NT2/D1 (cell line): ENCODE measurements at regions not wholly inside any gene's neighbourhood (a gene's known extent, or its start where the extent isn't known, plus 50 kb on each side); places are given as distances from the start of the nearest gene placed in this dataset.

Experiments used
- DNase-seq: peaks from one replicate; pipeline ENCODE4 v3.0.0-alpha.2; 2011; ENCODE audit warnings: low read depth, low spot score
- H3K27me3 ChIP-seq: 2 replicates; pipeline ENCODE4 v1.6.0; 2011; ENCODE audit warnings: mild to moderate bottlenecking; ENCODE audit not compliant: insufficient read length, insufficient read depth
- H3K36me3 ChIP-seq: 2 replicates; pipeline ENCODE4 v1.6.1; 2011; ENCODE audit warnings: mild to moderate bottlenecking, low read length, mixed read lengths; ENCODE audit not compliant: insufficient read depth, insufficient read length
- H3K4me1 ChIP-seq: 2 replicates; pipeline ENCODE4 v1.5.1; 2011; ENCODE audit not compliant: insufficient read depth, insufficient read length
- H3K4me3 ChIP-seq: 2 replicates; pipeline ENCODE4 v1.5.1; 2011; ENCODE audit warnings: low read depth; ENCODE audit not compliant: insufficient read length
- H3K9ac ChIP-seq: 2 replicates; pipeline ENCODE4 v1.6.0; 2011; ENCODE audit warnings: low read depth; ENCODE audit not compliant: insufficient read length
- H3K9me3 ChIP-seq: 2 replicates; pipeline ENCODE4 v1.5.1; 2011; ENCODE audit warnings: mild to moderate bottlenecking, low read length; ENCODE audit not compliant: insufficient read depth
- SUZ12 ChIP-seq: IDR thresholded peaks from 2 replicates; pipeline ENCODE4 v1.6.1; 2011; ENCODE audit not compliant: insufficient read length, insufficient read depth; ENCODE audit errors: extremely low read depth
- YY1 ChIP-seq: IDR thresholded peaks from 2 replicates; pipeline ENCODE4 v1.6.1; 2011; ENCODE audit not compliant: insufficient read length, insufficient read depth
- ZNF274 ChIP-seq: IDR thresholded peaks from 2 replicates; pipeline ENCODE4 v1.6.1; 2011; ENCODE audit warnings: mild to moderate bottlenecking, low read depth, low read length

DNA sequence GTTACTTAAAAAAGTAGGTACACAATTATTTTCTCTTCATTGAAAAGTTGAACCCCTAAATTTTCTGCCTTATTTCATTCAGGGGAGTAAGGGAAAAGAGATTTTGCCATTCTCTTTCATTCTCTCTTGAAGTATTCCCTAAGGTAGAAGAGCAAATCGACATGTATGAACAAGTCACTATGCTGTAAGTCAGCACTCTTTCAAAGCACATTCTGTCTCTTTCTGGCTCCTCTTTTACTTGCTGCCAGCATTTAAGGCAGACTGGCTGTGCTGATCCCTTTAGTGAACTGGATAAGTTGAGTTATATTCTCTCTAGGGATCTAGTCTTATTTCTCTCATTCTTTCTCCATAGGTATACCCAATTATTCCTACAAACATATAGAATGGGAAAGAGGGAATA lies 222.3 kb upstream of the ZWINT start:
- Histone ChIP-seq H3K4me1 (no peaks in the 10 kb centered on the region), H3K9me3 (no peaks in the 10 kb centered on the region), H3K4me3 (no peak overlapping the region), H3K36me3 (no peaks in the 10 kb centered on the region), H3K9ac (no peak overlapping the region), H3K27me3 (no peaks in the 10 kb centered on the region)
- DNase-seq = no peak
- no peak for TF ChIP-seq YY1
- TF ChIP-seq ZNF274 = no peak
- TF ChIP-seq SUZ12 = no peak

DNA sequence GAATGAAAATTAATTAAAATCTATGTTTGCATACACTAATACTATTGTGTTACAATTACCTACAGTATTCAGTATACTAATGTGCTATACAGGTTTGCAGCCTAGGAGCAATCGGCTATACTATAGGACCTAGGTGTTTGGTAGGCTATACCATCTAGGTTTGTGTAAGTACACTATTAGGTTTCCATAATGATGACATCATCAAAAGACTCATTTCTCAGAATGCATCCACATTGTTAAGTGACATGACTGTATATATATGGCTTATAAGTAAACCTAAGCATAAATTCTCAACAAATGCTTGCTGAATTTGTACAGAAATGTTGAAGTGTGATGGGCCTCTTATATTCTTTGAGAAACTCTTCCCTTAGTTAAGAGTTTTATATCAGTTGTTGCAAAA lies 206.5 kb upstream of the ZWINT start:
- no peak overlapping the region for H3K9ac ChIP-seq
- no peaks in the 10 kb centered on the region for H3K27me3 ChIP-seq
- H3K36me3 ChIP-seq = no peaks in the 10 kb centered on the region
- TF ChIP-seq SUZ12 (no peak), YY1 (no peak), ZNF274 (no peak)
- H3K9me3 ChIP-seq = peaks cover 13% of the 10 kb centered on the region; the same call in 1 of the 2 replicates
- H3K4me1 ChIP-seq = no peaks in the 10 kb centered on the region
- no peak overlapping the region for H3K4me3 ChIP-seq
- no peak for DNase-seq

DNA sequence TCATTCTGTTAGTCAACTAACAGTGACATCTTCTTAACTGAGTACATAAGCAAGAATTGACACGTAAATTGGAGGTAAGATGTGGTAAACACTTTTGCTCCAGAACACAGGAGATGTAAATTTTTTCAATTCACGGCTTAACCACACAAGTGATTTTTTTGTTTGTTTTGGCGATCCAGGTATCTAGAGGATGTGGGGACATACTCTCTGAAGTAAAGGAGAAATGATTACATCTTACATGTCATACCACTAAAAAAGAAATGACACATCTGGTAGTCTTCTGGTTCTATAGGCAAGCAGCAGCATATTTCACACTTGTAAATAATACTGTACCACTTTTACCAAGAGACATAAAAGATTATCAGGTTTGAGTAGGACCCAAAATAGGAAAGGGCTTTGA lies 200.3 kb upstream of the ZWINT start:
- Histone ChIP-seq H3K4me1 (no peaks in the 10 kb centered on the region), H3K36me3 (no peaks in the 10 kb centered on the region), H3K4me3 (no peak overlapping the region), H3K9me3 (no peaks in the 10 kb centered on the region), H3K9ac (no peak overlapping the region), H3K27me3 (no peaks in the 10 kb centered on the region)
- no peak for DNase-seq
- TF ChIP-seq ZNF274 = no peak
- TF ChIP-seq SUZ12 = no peak
- no peak for TF ChIP-seq YY1

DNA sequence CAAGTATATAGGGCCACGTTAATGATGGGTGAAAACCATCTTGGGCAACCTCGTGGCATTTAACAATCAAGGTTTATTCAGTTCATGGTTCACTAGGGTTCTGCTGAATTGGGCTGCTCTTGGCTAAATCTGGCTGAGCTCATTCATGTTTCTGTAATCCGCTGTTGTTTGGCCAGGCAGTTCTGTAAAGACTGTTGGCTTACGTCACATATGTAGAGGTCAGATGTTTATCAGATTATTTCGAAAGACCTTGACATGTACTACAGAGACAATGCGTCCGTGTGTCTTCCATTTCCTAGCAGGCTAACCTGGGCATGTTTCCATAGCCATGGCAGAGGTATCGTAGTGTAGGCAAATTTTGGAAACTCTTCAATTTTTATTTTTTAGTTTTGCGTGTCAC lies 190.0 kb upstream of the ZWINT start:
- no peaks in the 10 kb centered on the region for H3K36me3 ChIP-seq
- H3K9me3 ChIP-seq = no peaks in the 10 kb centered on the region
- DNase-seq = no peak

DNA sequence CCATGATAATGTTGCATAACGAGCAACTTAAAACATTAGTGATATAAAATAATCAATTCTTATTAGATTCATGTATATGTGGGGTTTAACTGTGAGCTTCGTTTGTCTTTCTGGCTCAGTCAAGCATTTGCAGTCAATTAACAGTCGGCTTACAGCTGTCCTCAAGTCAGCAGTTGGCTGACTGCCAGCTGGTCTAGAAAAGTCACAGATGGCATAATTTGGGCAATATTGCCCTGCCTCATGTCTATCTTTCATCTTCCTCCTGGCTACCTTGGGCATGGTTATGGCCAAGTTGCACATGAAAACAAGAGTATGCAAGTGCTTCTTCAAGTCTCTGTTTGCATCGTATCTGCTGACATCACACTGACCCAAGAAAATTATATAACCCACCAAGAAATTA lies 186.1 kb upstream of the ZWINT start:
- no peak for DNase-seq
- H3K4me3 ChIP-seq = no peak overlapping the region

More for the DNA sequence above, 190.0 kb upstream of the ZWINT start:
- H3K27me3 ChIP-seq = no peaks in the 10 kb centered on the region
- H3K4me1 ChIP-seq = no peaks in the 10 kb centered on the region
- H3K4me3 ChIP-seq = no peak overlapping the region
- no peak overlapping the region for H3K9ac ChIP-seq
- TF ChIP-seq SUZ12 (no peak), YY1 (no peak), ZNF274 (no peak)

DNA sequence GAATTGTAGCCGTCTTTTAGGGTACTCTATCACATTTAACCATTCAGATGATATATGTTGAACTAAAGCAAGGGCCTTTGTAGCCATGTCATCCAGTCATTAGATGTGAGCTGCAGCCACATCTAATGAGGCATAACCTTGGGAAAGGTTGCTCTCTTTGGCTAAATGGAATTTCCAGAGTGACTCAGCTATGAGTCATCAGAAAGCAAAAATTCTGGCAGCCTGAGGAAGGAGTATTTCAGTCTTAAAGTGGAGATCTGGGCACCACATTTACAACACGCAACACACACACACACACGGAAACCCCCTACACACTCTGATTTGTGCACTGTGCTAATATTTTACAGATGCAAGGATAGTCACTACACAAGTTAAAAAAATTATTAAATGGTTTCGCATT lies 176.9 kb upstream of the ZWINT start:
- no peak overlapping the region for H3K9ac ChIP-seq
- peak; percentile 8 for DNase-seq

More for the DNA sequence above, 186.1 kb upstream of the ZWINT start:
- Histone ChIP-seq H3K27me3 (no peaks in the 10 kb centered on the region), H3K9ac (no peak overlapping the region), H3K4me1 (no peaks in the 10 kb centered on the region), H3K36me3 (no peaks in the 10 kb centered on the region), H3K9me3 (no peaks in the 10 kb centered on the region)
- TF ChIP-seq ZNF274 (no peak), YY1 (no peak), SUZ12 (no peak)

DNA sequence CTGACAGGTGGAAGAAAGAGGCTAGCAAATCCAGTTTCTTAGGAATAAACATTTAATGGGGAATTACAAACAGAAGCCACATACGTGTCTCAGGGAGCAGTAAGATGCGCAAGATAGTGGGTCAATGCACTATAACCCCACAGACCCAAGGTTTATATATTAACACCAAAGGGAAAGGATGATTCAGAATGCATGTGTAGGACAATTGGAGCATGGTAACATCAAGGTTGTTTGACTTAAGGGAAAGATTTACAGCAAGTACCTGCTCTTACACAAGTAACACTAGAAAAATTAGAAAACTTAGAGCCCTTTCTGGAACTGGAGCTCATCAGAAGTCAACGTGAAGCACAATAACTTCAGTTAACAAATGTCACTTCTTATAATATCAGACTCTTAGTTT lies 161.1 kb upstream of the ZWINT start:
- TF ChIP-seq ZNF274 (no peak), SUZ12 (no peak), YY1 (no peak)
- Histone ChIP-seq H3K4me1 (no peaks in the 10 kb centered on the region), H3K9me3 (no peaks in the 10 kb centered on the region), H3K27me3 (no peaks in the 10 kb centered on the region), H3K4me3 (no peak overlapping the region), H3K36me3 (no peaks in the 10 kb centered on the region), H3K9ac (no peak overlapping the region)
- DNase-seq = no peak

More for the DNA sequence above, 176.9 kb upstream of the ZWINT start:
- Histone ChIP-seq H3K4me3 (no peak overlapping the region), H3K9me3 (no peaks in the 10 kb centered on the region), H3K27me3 (peaks cover 7% of the 10 kb centered on the region), H3K36me3 (no peaks in the 10 kb centered on the region), H3K4me1 (no peaks in the 10 kb centered on the region)
- TF ChIP-seq ZNF274 = no peak
- no peak for TF ChIP-seq YY1
- no peak for TF ChIP-seq SUZ12

DNA sequence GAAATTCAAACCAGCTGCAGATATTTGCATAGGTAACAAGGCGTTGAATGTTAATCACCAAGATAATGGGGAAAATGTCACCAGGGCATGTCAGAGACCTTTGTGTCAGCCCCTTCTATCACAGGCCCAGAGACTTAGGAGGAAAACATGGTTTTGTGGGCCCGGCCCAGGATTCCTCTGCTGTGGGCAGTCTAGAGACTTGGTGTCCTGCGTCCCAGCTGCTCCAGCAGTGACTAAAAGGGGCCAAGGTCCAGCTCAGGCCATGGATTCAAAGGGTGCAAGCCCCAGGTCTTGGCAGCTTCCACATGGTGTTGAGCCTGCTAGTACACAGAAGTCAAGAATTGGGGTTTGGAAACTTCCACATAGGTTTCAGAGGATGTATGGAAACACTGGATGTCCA lies 147.5 kb upstream of the ZWINT start:
- no peaks in the 10 kb centered on the region for H3K9me3 ChIP-seq
- TF ChIP-seq YY1 (no peak), SUZ12 (no peak), ZNF274 (no peak)
- H3K36me3 ChIP-seq = no peaks in the 10 kb centered on the region
- no peaks in the 10 kb centered on the region for H3K27me3 ChIP-seq
- no peak overlapping the region for H3K9ac ChIP-seq
- H3K4me3 ChIP-seq = no peak overlapping the region
- H3K4me1 ChIP-seq = no peaks in the 10 kb centered on the region
- no peak for DNase-seq
